Stimulated activated effector memory CD8-positive, alpha-beta T cell treated with anti-CD3 and anti-CD28 coated beads, Interleukin-12 subunit alpha, Interleukin-12 subunit beta, amount 100 ng/mL, for 72 hours (primary cell): ENCODE measurements at regions not wholly inside any gene's neighbourhood (a gene's known extent, or its start where the extent isn't known, plus 50 kb on each side); places are given as distances from the start of the nearest gene placed in this dataset.

ENCODE experiments used
- ATAC-seq: fragments of 150-1000 bp; cut with Tn5 transposase; 2 replicates; pipeline ENCODE4 v1.10.0; 2021
- DNase-seq, 2 donors: peaks; one replicate each; pipeline ENCODE4 v3.0.0; 2021 to 2022; ENCODE audit warnings: low spot score in 2 of 2
- H3K27ac Mint-ChIP-seq: one replicate; pipeline ENCODE4 v1.8.0; 2022; ENCODE audit warnings: mild to moderate bottlenecking, mixed read lengths
- H3K36me3 Mint-ChIP-seq: one replicate; pipeline ENCODE4 v1.8.0; 2022; ENCODE audit warnings: mild to moderate bottlenecking, mixed read lengths
- H3K4me1 Mint-ChIP-seq: one replicate; pipeline ENCODE4 v1.8.0; 2022; ENCODE audit warnings: mixed read lengths
- H3K4me3 Mint-ChIP-seq: one replicate; pipeline ENCODE4 v1.8.0; 2022; ENCODE audit warnings: mild to moderate bottlenecking, mixed read lengths
- H3K9me3 Mint-ChIP-seq: one replicate; pipeline ENCODE4 v1.8.0; 2022; ENCODE audit warnings: mixed read lengths

DNA sequence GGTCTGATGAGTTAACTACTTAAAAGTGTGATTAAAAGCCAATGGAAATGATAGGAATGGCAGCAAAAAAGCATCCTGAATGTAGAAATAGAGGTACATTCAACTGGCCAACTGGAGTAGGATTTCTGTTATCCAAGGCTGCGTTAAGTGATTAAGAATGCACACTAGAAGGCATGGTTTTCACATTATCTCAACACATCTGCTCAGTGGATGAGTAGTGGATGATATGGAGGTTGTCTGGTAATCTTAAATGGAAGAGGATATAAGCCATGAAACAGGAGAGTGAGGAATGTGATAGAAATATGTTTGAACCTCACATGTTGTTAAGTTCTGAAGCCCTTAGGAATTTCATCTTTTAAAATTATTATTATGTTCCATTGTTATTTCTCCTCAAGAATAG, 839.9 kb downstream of the USP25 start:
- Mint-ChIP-seq H3K4me1 (no peaks in the 10 kb centered on the region), H3K27ac (no peak overlapping the region), H3K36me3 (no peaks in the 10 kb centered on the region), H3K9me3 (peaks cover 5% of the 10 kb centered on the region), H3K4me3 (no peak overlapping the region)
- DNase-seq (no peak), ATAC-seq (no peak)

DNA sequence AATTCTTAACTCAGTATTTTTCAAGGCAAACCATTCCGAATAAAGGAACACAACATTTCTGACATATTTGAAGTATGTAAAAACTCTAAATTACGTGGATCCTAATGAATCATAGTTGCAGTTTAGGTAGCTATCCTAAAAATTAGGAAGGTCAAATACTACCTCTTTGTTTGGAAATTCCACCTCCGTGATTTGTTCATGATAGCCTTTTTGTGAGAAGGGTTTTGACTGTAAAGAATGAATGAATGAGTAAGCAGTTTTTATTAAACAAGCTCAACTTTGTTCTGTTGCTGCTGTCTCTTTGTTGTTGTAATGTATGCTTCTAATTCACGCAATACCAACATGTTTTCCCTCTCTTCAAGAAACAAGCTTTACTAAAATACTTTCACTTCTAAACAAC, 840.4 kb downstream of the USP25 start:
- no peak for ATAC-seq
- Mint-ChIP-seq H3K4me1 (no peaks in the 10 kb centered on the region), H3K27ac (no peak overlapping the region), H3K4me3 (no peak overlapping the region), H3K9me3 (peaks cover 7% of the 10 kb centered on the region), H3K36me3 (no peaks in the 10 kb centered on the region)
- DNase-seq = no peak

DNA sequence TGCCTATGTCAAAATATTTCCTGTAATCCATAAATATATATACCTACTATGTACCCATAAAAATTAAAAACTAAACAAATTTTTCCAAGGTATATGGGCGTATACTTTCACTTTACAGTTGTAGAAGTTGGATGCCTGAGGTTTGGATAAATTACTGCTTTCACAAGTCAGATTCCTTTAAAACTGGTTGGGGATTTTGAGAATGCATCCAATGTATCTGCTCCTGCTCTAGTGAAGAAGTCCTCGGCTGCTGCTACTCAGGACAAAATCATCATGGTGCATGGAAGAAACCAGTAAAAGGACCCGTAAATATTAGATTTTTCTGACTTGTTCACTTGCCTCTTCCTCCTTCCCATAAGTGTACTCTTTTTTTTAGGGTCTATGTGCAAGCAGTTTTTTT, 841.1 kb downstream of the USP25 start:
- Mint-ChIP-seq H3K4me1 (no peaks in the 10 kb centered on the region), H3K27ac (no peak overlapping the region), H3K4me3 (no peak overlapping the region), H3K9me3 (peaks cover 7% of the 10 kb centered on the region), H3K36me3 (no peaks in the 10 kb centered on the region)
- ATAC-seq (no peak), DNase-seq (no peak)

DNA sequence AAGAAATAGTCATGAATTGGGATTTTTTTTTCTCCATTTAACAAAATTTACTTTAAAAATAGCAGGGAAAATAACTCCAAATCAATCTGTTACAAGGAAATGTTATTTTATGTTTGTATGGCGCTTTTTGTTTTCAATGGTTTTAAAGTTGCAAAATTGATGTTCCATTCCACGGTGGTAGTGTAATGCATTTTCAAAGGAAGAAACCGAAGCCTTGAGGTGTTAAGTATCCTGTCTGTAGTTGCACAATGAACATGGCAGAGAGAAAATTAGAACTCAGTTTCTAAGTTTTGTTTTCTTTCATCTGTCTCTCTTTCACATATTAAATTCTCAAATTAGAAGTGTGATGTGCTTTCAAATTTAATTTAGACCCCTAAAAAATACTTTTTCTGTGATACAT, 841.8 kb downstream of the USP25 start:
- H3K27ac Mint-ChIP-seq = no peak overlapping the region
- DNase-seq = no peak
- no peaks in the 10 kb centered on the region for H3K36me3 Mint-ChIP-seq
- H3K4me1 Mint-ChIP-seq = no peaks in the 10 kb centered on the region
- H3K9me3 Mint-ChIP-seq = peaks cover 7% of the 10 kb centered on the region
- H3K4me3 Mint-ChIP-seq = no peak overlapping the region
- no peak for ATAC-seq

DNA sequence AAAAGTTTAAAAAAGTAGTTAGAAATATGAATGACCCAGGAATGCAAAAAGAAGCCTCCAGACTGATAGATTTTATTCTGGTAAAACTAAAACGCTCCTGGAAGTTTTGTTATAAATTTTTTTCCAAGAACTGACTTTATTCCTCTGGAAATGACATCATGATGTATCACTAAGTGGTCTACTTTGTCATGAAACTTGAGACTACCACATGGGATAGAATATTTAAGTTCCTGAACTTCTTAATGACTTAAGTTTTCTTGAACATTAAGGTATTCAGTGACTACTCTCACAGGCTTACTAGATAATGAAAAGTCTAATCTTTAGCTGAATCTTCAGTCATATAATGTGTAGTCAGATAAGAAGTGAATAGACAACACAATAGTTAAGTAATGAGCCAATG, 842.2 kb downstream of the USP25 start:
- H3K4me3 Mint-ChIP-seq = no peak overlapping the region
- ATAC-seq (no peak), DNase-seq (no peak)
- peaks cover 7% of the 10 kb centered on the region for H3K9me3 Mint-ChIP-seq
- H3K36me3 Mint-ChIP-seq = no peaks in the 10 kb centered on the region
- no peak overlapping the region for H3K27ac Mint-ChIP-seq
- no peaks in the 10 kb centered on the region for H3K4me1 Mint-ChIP-seq

DNA sequence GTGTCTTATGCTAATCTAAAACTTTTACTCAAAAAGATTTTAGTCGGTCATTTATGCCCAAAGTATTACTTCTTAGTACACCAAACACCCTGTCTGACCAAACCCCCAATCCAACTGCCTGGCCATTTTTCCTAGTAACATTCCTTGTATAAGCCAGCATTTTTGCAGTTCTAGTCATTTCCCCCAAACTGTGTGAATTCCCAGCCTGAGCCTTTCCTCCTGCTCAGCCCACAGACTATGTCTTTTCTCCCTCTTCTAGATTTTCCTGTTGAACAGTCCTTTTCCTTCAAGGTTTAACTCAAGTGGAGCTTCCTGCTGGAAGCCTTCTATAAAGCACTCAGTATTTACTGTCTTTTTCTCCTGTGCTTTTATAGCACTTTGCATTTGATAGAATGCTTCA, 843.8 kb downstream of the USP25 start:
- DNase-seq = no peak
- no peaks in the 10 kb centered on the region for H3K4me1 Mint-ChIP-seq
- no peaks in the 10 kb centered on the region for H3K36me3 Mint-ChIP-seq
- no peak overlapping the region for H3K4me3 Mint-ChIP-seq
- H3K9me3 Mint-ChIP-seq = peaks cover 7% of the 10 kb centered on the region
- ATAC-seq = no peak
- no peak overlapping the region for H3K27ac Mint-ChIP-seq

DNA sequence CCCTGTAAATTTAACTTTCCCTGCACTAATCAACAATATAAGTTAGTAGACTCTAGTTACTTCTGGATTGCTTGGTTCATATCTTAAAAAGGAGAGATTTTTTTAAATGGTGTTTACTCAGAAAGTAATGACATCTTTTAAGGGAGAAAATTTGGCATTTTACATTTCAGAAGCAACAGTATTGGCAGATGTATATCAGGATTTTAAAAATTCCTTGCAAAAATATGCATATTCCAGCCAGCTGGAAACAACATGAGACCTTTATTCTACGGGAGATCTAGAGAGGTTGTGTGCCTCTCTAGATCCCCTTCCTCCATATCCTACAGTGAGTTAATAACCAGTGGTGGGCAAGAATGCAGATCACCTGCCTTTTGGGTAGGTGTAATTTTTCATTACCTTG, 848.2 kb downstream of the USP25 start:
- H3K4me1 Mint-ChIP-seq = no peaks in the 10 kb centered on the region
- ATAC-seq (no peak), DNase-seq (no peak)
- H3K4me3 Mint-ChIP-seq = no peak overlapping the region
- peaks cover 7% of the 10 kb centered on the region for H3K9me3 Mint-ChIP-seq
- H3K36me3 Mint-ChIP-seq = no peaks in the 10 kb centered on the region
- H3K27ac Mint-ChIP-seq = no peak overlapping the region

DNA sequence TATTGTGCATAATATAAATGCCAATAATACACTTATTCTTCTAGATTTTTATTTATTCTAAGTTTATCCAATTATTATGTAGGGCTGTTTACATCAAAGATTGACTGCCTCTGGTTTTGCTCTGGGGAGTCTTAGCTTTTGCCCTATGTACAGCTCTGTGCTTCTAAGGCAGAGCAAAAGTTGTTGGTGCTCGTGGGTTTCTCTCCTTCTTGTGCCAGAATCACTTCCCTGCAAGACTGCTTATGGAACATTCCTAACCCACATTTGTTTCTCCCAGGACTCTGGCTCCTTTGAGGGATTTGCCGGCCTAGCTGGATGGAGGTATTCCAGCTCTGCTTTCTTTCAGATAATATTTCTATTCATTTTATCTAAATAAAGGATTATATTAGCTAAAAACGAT, 849.1 kb downstream of the USP25 start:
- no peak for ATAC-seq
- DNase-seq = no peak

DNA sequence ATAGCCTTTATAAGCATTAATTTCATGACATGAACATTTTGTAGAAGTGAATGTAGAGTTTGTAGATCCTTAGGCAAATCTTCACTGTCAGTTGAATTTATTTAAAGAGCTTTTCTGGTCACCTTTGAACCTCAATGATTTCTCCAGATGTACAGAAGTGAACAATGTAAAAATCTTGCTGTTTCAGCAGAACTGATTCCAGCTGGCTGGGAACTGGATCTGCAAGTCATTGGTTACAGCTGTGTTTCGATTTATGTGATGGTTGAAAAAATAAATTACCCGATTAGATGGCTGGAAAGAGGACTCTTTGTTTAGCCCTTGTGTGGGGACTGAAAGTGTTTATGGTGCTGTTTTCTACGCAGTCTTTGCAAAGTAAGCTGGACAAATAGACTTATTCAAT, 849.8 kb downstream of the USP25 start:
- no peak for ATAC-seq
- Mint-ChIP-seq H3K4me1 (no peaks in the 10 kb centered on the region), H3K4me3 (no peak overlapping the region), H3K27ac (no peak overlapping the region), H3K9me3 (peaks cover 3% of the 10 kb centered on the region), H3K36me3 (no peaks in the 10 kb centered on the region)
- DNase-seq = no peak

More for the DNA sequence above, 849.1 kb downstream of the USP25 start:
- no peaks in the 10 kb centered on the region for H3K4me1 Mint-ChIP-seq
- H3K9me3 Mint-ChIP-seq = peaks cover 4% of the 10 kb centered on the region
- no peaks in the 10 kb centered on the region for H3K36me3 Mint-ChIP-seq
- no peak overlapping the region for H3K4me3 Mint-ChIP-seq
- H3K27ac Mint-ChIP-seq = no peak overlapping the region

DNA sequence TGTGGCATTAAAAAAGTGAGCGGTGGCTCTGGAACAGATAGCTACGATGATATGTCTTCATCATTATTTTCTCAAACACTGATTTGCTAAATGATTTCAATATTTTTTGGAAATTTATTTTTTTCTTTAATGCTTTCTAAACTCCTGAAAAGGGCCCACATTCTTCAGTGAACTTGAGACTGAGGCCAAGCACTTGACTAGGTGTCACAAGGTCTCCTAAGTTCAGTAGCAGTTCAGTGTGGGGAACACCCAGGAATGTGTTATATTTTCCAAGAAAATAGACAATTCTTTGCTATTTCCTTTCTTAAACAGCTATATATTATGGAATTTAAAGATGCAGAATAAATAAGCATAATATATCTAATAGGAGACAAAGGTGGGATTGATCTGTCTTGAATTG, 850.9 kb downstream of the USP25 start:
- DNase-seq (no peak), ATAC-seq (no peak)
- no peaks in the 10 kb centered on the region for H3K36me3 Mint-ChIP-seq
- no peaks in the 10 kb centered on the region for H3K9me3 Mint-ChIP-seq
- H3K27ac Mint-ChIP-seq = no peak overlapping the region
- H3K4me1 Mint-ChIP-seq = no peaks in the 10 kb centered on the region
- H3K4me3 Mint-ChIP-seq = no peak overlapping the region

DNA sequence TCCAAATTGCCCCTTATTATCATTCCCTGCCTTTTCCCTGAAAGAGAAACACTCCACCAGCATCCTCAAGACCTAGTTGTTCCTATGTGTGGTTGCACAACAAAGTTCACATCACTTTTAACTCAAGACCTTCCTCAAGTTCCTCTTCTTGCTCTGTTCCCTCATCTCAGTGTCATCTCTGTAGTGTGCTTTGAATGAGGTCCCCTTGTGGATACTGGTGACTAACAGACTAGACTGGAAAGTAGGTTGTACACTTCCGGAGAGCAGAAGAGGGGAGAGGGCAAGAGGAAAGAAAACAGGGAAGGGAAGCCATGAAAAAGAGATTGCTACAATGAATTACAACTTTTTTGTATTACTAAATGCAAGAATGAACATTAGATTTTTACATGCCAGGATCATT, 853.8 kb downstream of the USP25 start:
- H3K4me3 Mint-ChIP-seq = no peak overlapping the region
- H3K9me3 Mint-ChIP-seq = no peaks in the 10 kb centered on the region
- no peak for ATAC-seq
- H3K27ac Mint-ChIP-seq = no peak overlapping the region
- no peaks in the 10 kb centered on the region for H3K36me3 Mint-ChIP-seq
- H3K4me1 Mint-ChIP-seq = no peaks in the 10 kb centered on the region
- DNase-seq = no peak

DNA sequence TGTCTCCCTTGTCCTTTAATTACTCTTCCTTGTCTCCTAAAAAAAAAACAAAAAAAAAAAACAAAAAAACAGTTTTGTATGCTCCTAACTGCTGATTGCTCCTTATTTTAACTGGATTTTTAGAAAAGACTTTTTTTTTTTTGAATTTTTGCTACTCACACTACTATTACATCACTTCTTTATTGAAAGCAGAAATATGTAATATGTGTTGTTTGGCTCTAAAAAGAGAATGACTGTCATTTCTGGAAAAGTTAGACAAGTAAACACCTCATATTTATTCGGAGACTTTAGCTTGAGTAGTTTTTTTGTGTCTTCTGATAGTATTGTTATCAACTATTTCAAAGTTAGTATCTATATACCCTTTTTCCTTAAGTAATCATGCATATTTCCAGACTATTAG, 855.0 kb downstream of the USP25 start:
- no peak for DNase-seq
- Mint-ChIP-seq H3K27ac (no peak overlapping the region), H3K9me3 (no peaks in the 10 kb centered on the region), H3K36me3 (no peaks in the 10 kb centered on the region), H3K4me3 (no peak overlapping the region), H3K4me1 (no peaks in the 10 kb centered on the region)
- no peak for ATAC-seq

DNA sequence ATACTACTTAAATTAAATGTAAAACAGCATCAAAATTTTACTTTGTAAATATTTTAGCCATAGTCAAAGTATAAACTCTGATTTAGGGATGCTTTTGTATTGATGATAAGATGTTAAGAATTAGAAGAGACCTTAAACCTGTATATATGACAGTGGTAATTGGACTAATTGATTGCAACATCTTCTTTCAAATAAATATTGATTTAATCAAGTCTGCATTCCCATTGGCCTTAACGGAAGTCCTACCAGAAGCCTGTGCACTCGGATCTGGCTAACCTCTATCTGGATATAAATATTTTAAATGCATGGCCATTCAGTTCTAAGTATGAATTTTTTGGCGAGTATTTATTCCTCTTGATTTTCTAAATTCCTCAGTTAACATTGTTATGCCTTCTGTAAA, 856.1 kb downstream of the USP25 start:
- H3K4me1 Mint-ChIP-seq = no peaks in the 10 kb centered on the region
- H3K27ac Mint-ChIP-seq = no peak overlapping the region
- H3K9me3 Mint-ChIP-seq = no peaks in the 10 kb centered on the region
- no peaks in the 10 kb centered on the region for H3K36me3 Mint-ChIP-seq
- DNase-seq (no peak), ATAC-seq (no peak)
- no peak overlapping the region for H3K4me3 Mint-ChIP-seq

DNA sequence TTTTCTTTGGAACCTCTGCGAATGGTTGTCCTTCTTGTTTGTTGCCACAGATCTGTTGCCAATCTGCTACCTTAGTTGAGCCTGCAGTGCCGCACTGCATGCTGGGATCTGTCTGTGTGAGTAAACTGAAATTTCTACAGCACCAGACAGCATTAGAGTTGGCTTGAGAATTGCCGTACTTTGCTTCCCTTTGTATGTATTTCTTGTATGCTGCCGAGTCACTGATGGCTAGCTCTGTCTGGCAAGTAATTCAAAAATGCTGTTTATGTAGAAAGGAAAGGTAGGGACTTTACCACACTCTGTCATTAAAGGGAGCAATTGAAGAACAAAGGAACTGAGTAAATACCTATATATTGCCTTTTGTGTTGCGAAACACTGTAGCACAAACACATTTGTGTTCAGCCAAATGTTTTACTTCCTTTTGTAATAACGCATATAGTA, 857.4 kb downstream of the USP25 start:
- H3K4me3 Mint-ChIP-seq = no peak overlapping the region
- ATAC-seq (no peak), DNase-seq (no peak)
- peaks cover under 1% of the 10 kb centered on the region for H3K9me3 Mint-ChIP-seq
- H3K36me3 Mint-ChIP-seq = no peaks in the 10 kb centered on the region
- H3K27ac Mint-ChIP-seq = no peak overlapping the region
- no peaks in the 10 kb centered on the region for H3K4me1 Mint-ChIP-seq

DNA sequence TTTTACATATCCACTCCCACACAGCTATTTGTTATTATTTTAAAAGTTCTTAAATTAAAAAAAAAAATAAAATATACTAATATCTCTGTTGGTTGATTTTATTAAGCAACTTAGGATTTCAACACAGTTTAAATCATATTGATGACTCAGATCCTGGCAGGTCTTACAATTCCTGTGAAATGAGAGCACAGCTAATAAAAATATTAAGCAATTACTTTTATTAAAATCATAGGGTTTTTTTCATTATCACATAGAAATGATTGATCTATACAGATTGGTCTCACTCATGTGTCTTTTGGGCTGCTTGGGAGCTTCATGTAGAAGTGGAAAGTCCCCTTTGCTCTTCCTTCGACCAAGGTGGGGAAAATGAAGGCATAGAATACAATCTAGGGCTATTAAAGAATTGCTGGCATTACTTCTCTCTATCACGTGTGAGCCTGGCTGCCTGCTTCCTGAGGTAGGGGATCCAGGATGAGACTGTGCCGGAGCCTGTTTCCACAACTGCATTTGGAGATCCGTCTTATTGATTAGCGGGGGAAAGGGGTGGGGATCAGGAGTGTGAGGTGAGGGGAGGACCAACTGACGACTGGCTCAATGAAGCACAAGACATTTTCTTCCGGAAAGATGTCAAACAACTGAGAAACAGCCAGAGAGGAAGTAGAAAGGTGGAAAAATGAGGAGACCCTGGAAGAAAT, 858.0 kb downstream of the USP25 start:
- Mint-ChIP-seq H3K4me3 (no peak overlapping the region), H3K27ac (no peak overlapping the region), H3K4me1 (no peaks in the 10 kb centered on the region), H3K9me3 (peaks cover 2% of the 10 kb centered on the region), H3K36me3 (no peaks in the 10 kb centered on the region)
- ATAC-seq (no peak), DNase-seq (no peak)

DNA sequence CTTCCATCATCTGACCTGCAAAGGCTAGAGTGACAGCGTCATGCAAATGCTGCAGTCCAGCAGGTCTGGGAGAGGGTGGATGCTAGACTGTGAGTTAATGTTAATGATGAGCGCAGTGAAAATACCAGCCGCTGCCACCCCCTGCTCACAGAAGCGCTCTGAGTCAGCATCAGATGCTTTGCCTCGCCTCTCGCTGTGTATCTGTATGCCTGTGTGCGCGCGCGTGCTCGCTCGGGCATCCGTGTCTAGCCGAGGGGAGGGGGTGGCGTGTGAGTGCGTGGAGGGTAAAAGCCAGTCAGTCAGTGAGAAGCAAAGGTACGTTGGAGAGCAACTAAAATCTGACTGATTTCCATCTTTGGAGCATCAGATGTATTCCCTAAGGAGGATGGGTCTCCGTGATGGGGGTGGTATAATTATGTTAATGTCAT, 858.7 kb downstream of the USP25 start:
- Mint-ChIP-seq H3K27ac (no peak overlapping the region), H3K36me3 (no peaks in the 10 kb centered on the region), H3K4me3 (no peak overlapping the region), H3K9me3 (peaks cover 2% of the 10 kb centered on the region), H3K4me1 (no peaks in the 10 kb centered on the region)
- ATAC-seq (no peak), DNase-seq (no peak)
